ENCODE measurements at regions not wholly inside any gene's neighbourhood (a gene's known extent, or its start where the extent isn't known, plus 50 kb on each side); places are given as distances from the start of the nearest gene placed in this dataset.

DNA sequence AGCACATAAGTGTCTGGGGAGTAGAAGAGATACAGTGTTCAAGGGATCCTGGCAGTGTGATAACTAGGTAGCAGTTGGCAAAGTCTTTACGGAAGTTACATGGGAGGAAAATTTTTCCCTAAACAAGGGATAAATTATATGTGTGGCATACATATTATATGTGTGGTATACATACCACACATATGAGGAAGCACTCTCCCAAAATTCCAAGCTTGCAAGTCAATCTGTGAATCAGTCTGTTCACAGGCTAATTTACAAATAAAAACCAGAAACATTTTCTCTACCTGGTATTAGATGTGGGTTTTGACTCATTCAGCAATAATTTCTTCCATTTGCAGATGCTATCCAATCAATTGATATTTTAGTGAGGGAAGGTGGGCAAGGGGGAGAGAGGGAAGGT is 110.0 kb downstream of the ISOC1 start:
- TF ChIP-seq CTCF (IDR thresholded peaks at IDR 0.05) (no peak), POLR2A (IDR thresholded peaks at IDR 0.05) (no peak), EP300 (IDR thresholded peaks at IDR 0.05) (no peak)
